ENCODE measurements at regions not wholly inside any gene's neighbourhood (a gene's known extent, or its start where the extent isn't known, plus 50 kb on each side); places are given as distances from the start of the nearest gene placed in this dataset.
"Not testable (repeated sequence)": the region's sequence is repeated elsewhere in the genome, so short reads cannot be mapped to it uniquely, and the experiment has no call there.

DNA sequence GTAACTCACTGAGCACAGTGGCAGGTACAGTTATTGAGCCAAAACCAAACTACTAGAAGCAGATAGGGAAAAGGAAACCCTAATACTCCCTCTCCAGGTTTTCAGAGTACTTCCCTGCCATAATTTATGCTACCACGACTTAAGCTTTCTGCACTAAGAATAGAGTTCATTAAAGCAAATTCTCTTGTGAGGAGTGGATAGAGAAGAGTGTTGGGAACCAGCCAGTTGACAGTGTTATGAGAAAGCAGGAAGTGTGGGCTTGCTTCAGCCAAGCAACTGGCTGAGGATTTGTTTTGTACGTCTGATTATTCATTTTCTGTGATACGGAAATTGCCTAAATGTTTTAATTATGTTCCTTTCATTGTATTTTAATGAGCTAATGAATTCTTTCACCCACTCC, 280.5 kb downstream of the KIF20B start:
- TF ChIP-seq, protein P1, sequence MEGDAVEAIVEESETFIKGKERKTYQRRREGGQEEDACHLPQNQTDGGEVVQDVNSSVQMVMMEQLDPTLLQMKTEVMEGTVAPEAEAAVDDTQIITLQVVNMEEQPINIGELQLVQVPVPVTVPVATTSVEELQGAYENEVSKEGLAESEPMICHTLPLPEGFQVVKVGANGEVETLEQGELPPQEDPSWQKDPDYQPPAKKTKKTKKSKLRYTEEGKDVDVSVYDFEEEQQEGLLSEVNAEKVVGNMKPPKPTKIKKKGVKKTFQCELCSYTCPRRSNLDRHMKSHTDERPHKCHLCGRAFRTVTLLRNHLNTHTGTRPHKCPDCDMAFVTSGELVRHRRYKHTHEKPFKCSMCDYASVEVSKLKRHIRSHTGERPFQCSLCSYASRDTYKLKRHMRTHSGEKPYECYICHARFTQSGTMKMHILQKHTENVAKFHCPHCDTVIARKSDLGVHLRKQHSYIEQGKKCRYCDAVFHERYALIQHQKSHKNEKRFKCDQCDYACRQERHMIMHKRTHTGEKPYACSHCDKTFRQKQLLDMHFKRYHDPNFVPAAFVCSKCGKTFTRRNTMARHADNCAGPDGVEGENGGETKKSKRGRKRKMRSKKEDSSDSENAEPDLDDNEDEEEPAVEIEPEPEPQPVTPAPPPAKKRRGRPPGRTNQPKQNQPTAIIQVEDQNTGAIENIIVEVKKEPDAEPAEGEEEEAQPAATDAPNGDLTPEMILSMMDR (conservative IDR thresholded peaks at IDR 0.05) = no peak
- no peaks in the 10 kb centered on the region for H3K36me3 Mint-ChIP-seq
- peaks cover 12% of the 10 kb centered on the region for H3K27me3 Mint-ChIP-seq
- H3K4me1 Mint-ChIP-seq (ENCODE audit: unreplicated experiment) = no peaks in the 10 kb centered on the region
- H3K4me3 Mint-ChIP-seq = no peak overlapping the region
- no peak overlapping the region for H3K27ac Mint-ChIP-seq
- DNase-seq (ENCODE audit: extremely low spot score, unreplicated experiment) = no peak
- H3K9me3 Mint-ChIP-seq = no peaks in the 10 kb centered on the region

DNA sequence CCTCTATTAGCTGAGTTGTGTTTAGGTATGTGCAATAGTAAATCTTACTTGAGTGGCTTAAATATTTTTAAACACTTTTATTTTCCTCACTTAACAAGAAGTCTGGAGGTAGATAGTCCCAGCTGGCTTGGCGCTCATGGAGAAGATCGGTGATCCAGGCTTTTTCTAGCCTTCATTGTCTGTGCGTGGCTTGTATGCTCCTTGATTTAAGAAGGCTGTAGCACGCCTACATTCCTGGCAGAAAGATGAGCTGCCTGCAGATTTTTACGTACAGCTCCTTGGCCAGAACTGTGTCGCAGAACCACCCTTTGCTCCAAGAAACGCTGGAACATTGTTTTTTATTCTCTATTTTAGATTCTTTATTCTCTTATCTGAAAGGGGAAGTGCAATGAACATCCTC, 284.1 kb downstream of the KIF20B start:
- Mint-ChIP-seq H3K27ac (no peak overlapping the region), H3K4me1 (ENCODE audit: unreplicated experiment) (no peaks in the 10 kb centered on the region), H3K36me3 (no peaks in the 10 kb centered on the region), H3K4me3 (no peak overlapping the region), H3K27me3 (peaks cover 14% of the 10 kb centered on the region), H3K9me3 (no peaks in the 10 kb centered on the region)
- TF ChIP-seq, protein P1 (conservative IDR thresholded peaks at IDR 0.05) = no peak
- DNase-seq (ENCODE audit: extremely low spot score, unreplicated experiment) = no peak

DNA sequence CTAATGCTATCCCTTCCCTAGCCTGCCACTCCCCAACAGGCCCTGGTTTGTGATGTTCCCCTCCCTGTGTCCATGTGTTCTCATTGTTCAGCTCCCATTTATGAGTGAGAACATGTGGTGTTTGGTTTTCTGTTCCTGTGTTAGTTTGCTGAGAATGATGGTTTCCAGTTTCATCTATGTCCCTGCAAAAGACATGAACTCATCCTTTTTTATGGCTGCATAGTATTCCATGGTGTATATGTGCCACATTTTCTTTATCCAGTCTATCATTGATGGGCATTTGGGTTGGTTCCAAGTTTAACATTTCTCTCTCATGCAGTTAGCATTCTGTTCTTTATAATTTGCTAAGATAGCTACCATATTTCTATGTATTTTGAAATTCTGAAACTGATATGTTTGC, 287.0 kb downstream of the KIF20B start:
- H3K4me3 Mint-ChIP-seq; H3K4me1 Mint-ChIP-seq (ENCODE audit: unreplicated experiment); DNase-seq (ENCODE audit: extremely low spot score, unreplicated experiment); H3K36me3 Mint-ChIP-seq; H3K27ac Mint-ChIP-seq; H3K9me3 Mint-ChIP-seq; H3K27me3 Mint-ChIP-seq: not testable (repeated sequence)

DNA sequence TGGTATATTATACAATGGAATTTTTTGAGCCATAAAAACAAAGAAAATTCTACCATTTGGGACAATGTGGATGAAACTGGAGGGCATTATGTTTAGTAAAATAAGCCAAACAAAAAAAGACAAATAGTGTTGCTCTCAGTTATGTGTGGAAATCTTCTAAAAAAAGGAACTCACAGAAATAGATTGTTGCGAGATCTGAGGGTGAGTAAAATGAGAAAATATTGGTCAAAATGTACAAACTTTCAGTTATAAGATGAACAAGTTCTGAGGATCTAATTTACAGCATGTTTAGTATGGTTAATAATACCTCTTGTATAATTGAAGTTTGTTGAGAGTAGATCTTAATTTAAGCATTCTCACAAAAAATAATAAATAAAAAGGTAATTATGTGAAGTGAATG, 291.2 kb downstream of the KIF20B start:
- DNase-seq (ENCODE audit: extremely low spot score, unreplicated experiment) = no peak
- peaks cover 4% of the 10 kb centered on the region for H3K9me3 Mint-ChIP-seq
- no peak overlapping the region for H3K27ac Mint-ChIP-seq
- no peak overlapping the region for H3K4me3 Mint-ChIP-seq
- H3K4me1 Mint-ChIP-seq (ENCODE audit: unreplicated experiment) = no peaks in the 10 kb centered on the region
- H3K27me3 Mint-ChIP-seq = no peaks in the 10 kb centered on the region
- TF ChIP-seq, protein P1 (conservative IDR thresholded peaks at IDR 0.05) = no peak
- H3K36me3 Mint-ChIP-seq = no peaks in the 10 kb centered on the region

DNA sequence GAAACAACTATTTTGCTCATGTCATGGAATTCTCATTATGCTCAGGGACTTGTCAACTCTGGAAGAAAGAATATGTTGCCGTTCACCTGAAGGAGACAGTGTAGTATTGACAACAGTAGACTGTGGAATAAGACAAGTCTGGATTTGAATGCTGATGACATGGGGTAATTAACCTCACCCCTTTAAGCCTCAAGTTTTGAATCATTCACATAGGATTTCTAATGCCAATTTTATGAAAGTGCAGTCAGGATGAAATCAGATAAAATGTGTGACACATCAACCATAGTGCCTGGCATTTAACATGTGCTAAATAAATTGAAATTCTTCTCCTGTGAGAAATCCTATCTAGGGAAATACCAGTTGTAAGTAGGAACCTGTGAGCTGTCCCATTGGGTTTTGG, 305.8 kb downstream of the KIF20B start:
- DNase-seq (ENCODE audit: extremely low spot score, unreplicated experiment) = no peak

DNA sequence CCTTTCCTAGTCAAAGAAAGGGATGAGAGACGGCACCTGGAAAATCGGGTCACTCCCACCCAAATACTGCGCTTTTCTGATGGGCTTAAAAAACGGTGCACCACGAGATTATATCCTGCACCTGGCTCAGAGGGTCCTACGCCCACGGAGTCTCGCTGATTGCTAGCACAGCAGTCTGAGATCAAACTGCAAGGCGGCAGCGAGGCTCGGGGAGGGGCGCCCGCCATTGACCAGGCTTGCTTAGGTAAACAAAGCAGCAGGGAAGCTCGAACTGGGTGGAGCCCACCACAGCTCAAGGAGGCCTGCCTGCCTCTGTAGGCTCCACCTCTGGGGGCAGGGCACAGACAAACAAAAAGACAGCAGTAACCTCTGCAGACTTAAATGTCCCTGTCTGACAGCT, 309.9 kb downstream of the KIF20B start:
- not testable (repeated sequence) for H3K27ac Mint-ChIP-seq; DNase-seq (ENCODE audit: extremely low spot score, unreplicated experiment); H3K36me3 Mint-ChIP-seq; H3K4me3 Mint-ChIP-seq; H3K4me1 Mint-ChIP-seq (ENCODE audit: unreplicated experiment); H3K9me3 Mint-ChIP-seq; H3K27me3 Mint-ChIP-seq

More for the DNA sequence above, 305.8 kb downstream of the KIF20B start:
- Mint-ChIP-seq H3K4me3 (no peak overlapping the region), H3K27me3 (peaks cover 4% of the 10 kb centered on the region), H3K36me3 (no peaks in the 10 kb centered on the region), H3K9me3 (no peaks in the 10 kb centered on the region), H3K27ac (no peak overlapping the region), H3K4me1 (ENCODE audit: unreplicated experiment) (no peaks in the 10 kb centered on the region)
- TF ChIP-seq, protein P1 (conservative IDR thresholded peaks at IDR 0.05) = no peak

DNA sequence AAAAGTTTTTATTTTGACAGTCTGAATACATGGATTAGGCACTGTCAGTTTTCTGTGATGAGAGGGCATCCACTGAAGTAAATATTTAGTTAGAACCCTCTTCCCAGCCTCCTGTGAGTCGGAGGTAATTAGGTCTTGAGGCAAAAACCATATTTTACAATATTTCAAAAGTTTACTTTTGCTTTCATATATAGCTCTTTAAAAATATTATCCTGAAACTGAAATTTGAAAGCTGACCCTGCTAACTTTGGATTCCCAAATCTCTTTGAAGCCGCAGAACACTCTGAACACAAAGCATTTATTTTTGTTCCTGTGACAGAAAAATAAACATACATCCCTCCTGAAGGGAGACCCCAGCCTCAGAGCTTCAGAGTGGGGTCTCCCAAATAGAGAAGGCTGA, 317.4 kb downstream of the KIF20B start:
- H3K27ac Mint-ChIP-seq = no peak overlapping the region
- H3K36me3 Mint-ChIP-seq = no peaks in the 10 kb centered on the region
- H3K4me3 Mint-ChIP-seq = no peak overlapping the region
- no peaks in the 10 kb centered on the region for H3K27me3 Mint-ChIP-seq
- no peaks in the 10 kb centered on the region for H3K9me3 Mint-ChIP-seq
- DNase-seq (ENCODE audit: extremely low spot score, unreplicated experiment) = no peak
- TF ChIP-seq, protein P1 (conservative IDR thresholded peaks at IDR 0.05) = no peak
- H3K4me1 Mint-ChIP-seq (ENCODE audit: unreplicated experiment) = no peaks in the 10 kb centered on the region

All from type B pancreatic cell (in vitro differentiated cells).